ENCODE measurements at regions not wholly inside any gene's neighbourhood (a gene's known extent, or its start where the extent isn't known, plus 50 kb on each side); places are given as distances from the start of the nearest gene placed in this dataset.

GRCh38 chr12:28068467-28068866 lies 95.9 kb upstream of the PTHLH start:
- intact Hi-C loops (cut with DNase I) = no loop called here
- no peak for ATAC-seq
- H3K36me3 ChIP-seq = no peaks in the 10 kb centered on the region

GRCh38 chr12:28079539-28079938 lies 107.0 kb upstream of the PTHLH start:
- no peak overlapping the region for H3K27ac ChIP-seq
- H3K27me3 ChIP-seq = no peaks in the 10 kb centered on the region
- DNase-seq = no peak

More at GRCh38 chr12:28068467-28068866, 95.9 kb upstream of the PTHLH start:
- no peak overlapping the region for H3K4me3 ChIP-seq
- TF ChIP-seq CTCF (IDR thresholded peaks at IDR 0.05) = no peak
- peaks cover 0 to 3% (median 0%) of the 10 kb centered on the region in 9 donors for H3K4me1 ChIP-seq
- no peak for DNase-seq
- no peak overlapping the region for H3K27ac ChIP-seq
- peaks cover 0 to 26% (median 8%) of the 10 kb centered on the region in 11 donors for H3K9me3 ChIP-seq
- no peaks in the 10 kb centered on the region for H3K27me3 ChIP-seq

GRCh38 chr12:28082096-28082495 lies 108.2 kb upstream of the CCDC91 start:
- no peak for TF ChIP-seq CTCF (IDR thresholded peaks at IDR 0.05)
- DNase-seq (no peak), ATAC-seq (no peak)
- H3K36me3 ChIP-seq = no peaks in the 10 kb centered on the region
- H3K4me1 ChIP-seq = no peaks in the 10 kb centered on the region
- H3K9me3 ChIP-seq = peaks cover 0 to 9% (median 0%) of the 10 kb centered on the region in 11 donors
- WGBS, 2 donors = 44 to 45% methylated on average over 1 of the region's 1 CpG
- no peak overlapping the region for H3K27ac ChIP-seq
- no peak overlapping the region for H3K4me3 ChIP-seq
- intact Hi-C loops (cut with DNase I) = no loop called here
- peaks cover 0 to 3% (median 0%) of the 10 kb centered on the region in 7 donors for H3K27me3 ChIP-seq

More at GRCh38 chr12:28079539-28079938, 107.0 kb upstream of the PTHLH start:
- intact Hi-C loops (cut with DNase I) = no loop called here
- no peak for ATAC-seq
- no peaks in the 10 kb centered on the region for H3K4me1 ChIP-seq
- no peak for TF ChIP-seq CTCF (IDR thresholded peaks at IDR 0.05)
- H3K4me3 ChIP-seq = no peak overlapping the region
- H3K9me3 ChIP-seq = peaks cover 0 to 34% (median 4%) of the 10 kb centered on the region in 11 donors
- H3K36me3 ChIP-seq = no peaks in the 10 kb centered on the region

GRCh38 chr12:28083840-28084678 lies 106.2 kb upstream of the CCDC91 start:
- intact Hi-C loops (cut with DNase I) = no loop called here

More at GRCh38 chr12:28083840-28084678, 106.2 kb upstream of the CCDC91 start:
- Histone ChIP-seq H3K4me1 (peaks cover 0 to 9% (median 5%) of the 10 kb centered on the region in 9 donors), H3K9me3 (no peaks in the 10 kb centered on the region), H3K27ac (no peak overlapping the region), H3K4me3 (no peak overlapping the region), H3K36me3 (no peaks in the 10 kb centered on the region), H3K27me3 (peaks cover 0 to 3% (median 0%) of the 10 kb centered on the region in 7 donors)
- WGBS, 2 donors = 63 to 65% methylated on average over 7 of the region's 7 CpGs
- TF ChIP-seq CTCF (IDR thresholded peaks at IDR 0.05) = no peak
- ATAC-seq (no peak), DNase-seq (no peak)
